IMR-90 (cell line): ENCODE measurements at regions not wholly inside any gene's neighbourhood (a gene's known extent, or its start where the extent isn't known, plus 50 kb on each side); places are given as distances from the start of the nearest gene placed in this dataset.

Experiments
- CTCF ChIP-seq: conservative IDR thresholded peaks from 2 replicates; pipeline ENCODE4 v1.5.1; 2012; ENCODE audit warnings: mild to moderate bottlenecking, low read depth, low read length, improper control_type of control experiment
- MXI1 ChIP-seq: IDR thresholded peaks from 2 replicates; pipeline ENCODE4 v1.6.1; 2012; ENCODE audit warnings: low read depth, mild to moderate bottlenecking, low read length, moderate library complexity, borderline replicate concordance
- USF2 ChIP-seq: fragments of 150-350 bp; IDR thresholded peaks from 2 replicates; pipeline ENCODE4 v1.6.1; 2017; ENCODE audit warnings: mild to moderate bottlenecking, antibody characterized with exemption, low read length, low read depth

- TF ChIP-seq MXI1 = no peak
- TF ChIP-seq CTCF = no peak
- TF ChIP-seq USF2 = no peak
Measured at GRCh38 chr5:5810461-5810860, 388.0 kb downstream of the ICE1 start.
